ENCODE measurements at regions not wholly inside any gene's neighbourhood (a gene's known extent, or its start where the extent isn't known, plus 50 kb on each side); places are given as distances from the start of the nearest gene placed in this dataset.

GRCh38 chr2:62338111-62338510 is 142.2 kb downstream of the B3GNT2 start:
- TF ChIP-seq ZNF274 (IDR thresholded peaks at IDR 0.05; ENCODE audit: low read depth, low read length) (no peak), CEBPB (IDR thresholded peaks at IDR 0.05; ENCODE audit: low read depth) (no peak), POLR2A (IDR thresholded peaks at IDR 0.05; ENCODE audit: borderline replicate concordance, extremely low read depth, insufficient read depth, insufficient read length) (no peak), FOSL1 (IDR thresholded peaks at IDR 0.05; ENCODE audit: low read depth) (no peak)
- TF ChIP-seq, protein P1, sequence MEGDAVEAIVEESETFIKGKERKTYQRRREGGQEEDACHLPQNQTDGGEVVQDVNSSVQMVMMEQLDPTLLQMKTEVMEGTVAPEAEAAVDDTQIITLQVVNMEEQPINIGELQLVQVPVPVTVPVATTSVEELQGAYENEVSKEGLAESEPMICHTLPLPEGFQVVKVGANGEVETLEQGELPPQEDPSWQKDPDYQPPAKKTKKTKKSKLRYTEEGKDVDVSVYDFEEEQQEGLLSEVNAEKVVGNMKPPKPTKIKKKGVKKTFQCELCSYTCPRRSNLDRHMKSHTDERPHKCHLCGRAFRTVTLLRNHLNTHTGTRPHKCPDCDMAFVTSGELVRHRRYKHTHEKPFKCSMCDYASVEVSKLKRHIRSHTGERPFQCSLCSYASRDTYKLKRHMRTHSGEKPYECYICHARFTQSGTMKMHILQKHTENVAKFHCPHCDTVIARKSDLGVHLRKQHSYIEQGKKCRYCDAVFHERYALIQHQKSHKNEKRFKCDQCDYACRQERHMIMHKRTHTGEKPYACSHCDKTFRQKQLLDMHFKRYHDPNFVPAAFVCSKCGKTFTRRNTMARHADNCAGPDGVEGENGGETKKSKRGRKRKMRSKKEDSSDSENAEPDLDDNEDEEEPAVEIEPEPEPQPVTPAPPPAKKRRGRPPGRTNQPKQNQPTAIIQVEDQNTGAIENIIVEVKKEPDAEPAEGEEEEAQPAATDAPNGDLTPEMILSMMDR (IDR thresholded peaks at IDR 0.05 in 2 of 3, conservative IDR thresholded peaks at IDR 0.05 in 1 of 3; ENCODE audit: borderline replicate concordance in 1 of 3, insufficient read depth in 1 of 3, low read depth in 2 of 3, low read length in 2 of 3) = no peak

Measured in HCT116 (cell line).